ENCODE measurements at regions not wholly inside any gene's neighbourhood (a gene's known extent, or its start where the extent isn't known, plus 50 kb on each side); places are given as distances from the start of the nearest gene placed in this dataset.

DNA sequence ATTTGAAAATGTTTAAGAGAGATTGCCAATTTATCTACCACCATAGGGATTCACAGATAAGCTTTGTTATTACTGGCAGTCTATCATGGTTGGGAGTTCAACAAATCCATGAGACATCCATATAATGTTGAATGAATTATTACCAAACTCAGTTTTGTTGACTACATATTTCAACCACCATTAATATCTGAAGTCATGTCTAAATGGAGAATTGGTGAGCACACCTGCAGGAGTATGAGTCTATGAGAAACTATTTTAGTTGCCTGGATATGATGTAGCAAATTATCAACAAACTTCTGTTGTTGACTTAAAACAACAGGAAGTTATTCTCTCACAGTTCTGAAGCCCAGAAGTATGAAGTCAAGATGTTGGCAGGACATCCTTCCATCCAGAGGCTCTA is 126.8 kb upstream of the FBXL7 start:
- TF ChIP-seq, protein P1, sequence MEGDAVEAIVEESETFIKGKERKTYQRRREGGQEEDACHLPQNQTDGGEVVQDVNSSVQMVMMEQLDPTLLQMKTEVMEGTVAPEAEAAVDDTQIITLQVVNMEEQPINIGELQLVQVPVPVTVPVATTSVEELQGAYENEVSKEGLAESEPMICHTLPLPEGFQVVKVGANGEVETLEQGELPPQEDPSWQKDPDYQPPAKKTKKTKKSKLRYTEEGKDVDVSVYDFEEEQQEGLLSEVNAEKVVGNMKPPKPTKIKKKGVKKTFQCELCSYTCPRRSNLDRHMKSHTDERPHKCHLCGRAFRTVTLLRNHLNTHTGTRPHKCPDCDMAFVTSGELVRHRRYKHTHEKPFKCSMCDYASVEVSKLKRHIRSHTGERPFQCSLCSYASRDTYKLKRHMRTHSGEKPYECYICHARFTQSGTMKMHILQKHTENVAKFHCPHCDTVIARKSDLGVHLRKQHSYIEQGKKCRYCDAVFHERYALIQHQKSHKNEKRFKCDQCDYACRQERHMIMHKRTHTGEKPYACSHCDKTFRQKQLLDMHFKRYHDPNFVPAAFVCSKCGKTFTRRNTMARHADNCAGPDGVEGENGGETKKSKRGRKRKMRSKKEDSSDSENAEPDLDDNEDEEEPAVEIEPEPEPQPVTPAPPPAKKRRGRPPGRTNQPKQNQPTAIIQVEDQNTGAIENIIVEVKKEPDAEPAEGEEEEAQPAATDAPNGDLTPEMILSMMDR (IDR thresholded peaks at IDR 0.05), result no peak
- Histone ChIP-seq H3K27me3 (no peaks in the 10 kb centered on the region), H3K27ac (no peak overlapping the region), H3K4me1 (no peaks in the 10 kb centered on the region), H3K36me3 (no peaks in the 10 kb centered on the region), H3K9me3 (no peaks in the 10 kb centered on the region), H3K4me3 (no peak overlapping the region)
- no peak for DNase-seq
- ATAC-seq (ENCODE audit: low FRiP score in 2 of 2), result no peak

DNA sequence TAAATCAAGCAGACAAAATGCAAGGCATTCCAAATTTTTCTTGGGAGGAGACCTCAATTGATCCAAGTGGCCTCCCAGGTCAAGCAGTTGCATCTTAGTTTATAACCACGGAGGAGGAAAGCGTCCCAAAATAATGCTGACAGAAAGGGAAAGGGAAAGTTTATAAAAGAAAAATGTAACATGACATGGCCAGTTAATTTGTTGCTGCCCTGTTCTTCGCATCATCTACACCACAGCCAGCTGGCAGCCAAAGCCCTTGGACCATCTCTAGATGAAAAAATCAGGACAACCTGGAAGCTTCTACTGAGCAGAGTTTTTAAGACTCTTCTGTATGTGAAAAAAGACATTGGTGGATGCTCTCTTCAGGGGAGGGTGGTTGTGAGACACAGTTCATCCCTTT is 128.8 kb upstream of the FBXL7 start:
- DNase-seq (no peak), ATAC-seq (ENCODE audit: low FRiP score in 2 of 2) (peak in 1 of 2 donors; percentile 25)
- Histone ChIP-seq H3K27ac (no peak overlapping the region), H3K4me3 (no peak overlapping the region), H3K27me3 (no peaks in the 10 kb centered on the region), H3K36me3 (no peaks in the 10 kb centered on the region), H3K9me3 (no peaks in the 10 kb centered on the region), H3K4me1 (peaks cover 0 to 11% (median 7%) of the 10 kb centered on the region in 4 donors)
- TF ChIP-seq, protein P1 (IDR thresholded peaks at IDR 0.05), result no peak
- WGBS, 2 donors, result 75 to 77% methylated on average over 3 of the region's 3 CpGs

DNA sequence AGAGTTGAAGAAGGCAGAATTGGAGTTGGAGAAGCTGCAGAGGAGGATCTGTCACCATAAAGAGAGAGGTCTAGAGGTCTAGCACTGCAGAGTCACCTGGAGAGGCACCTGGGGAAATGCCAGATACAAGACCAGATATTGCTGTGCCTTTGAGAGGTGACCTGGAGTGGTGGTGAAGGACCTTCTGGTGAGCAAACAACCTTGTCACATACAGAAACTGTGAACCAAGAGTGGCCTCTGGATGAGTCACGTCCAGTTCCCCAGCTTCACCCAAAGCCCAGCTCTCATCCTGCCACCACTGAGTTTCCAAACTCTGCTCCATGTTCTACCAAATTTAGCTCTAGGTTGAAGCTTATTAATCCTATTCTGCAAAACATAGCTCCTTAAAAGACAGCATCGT is 131.1 kb upstream of the FBXL7 start:
- DNase-seq (no peak), ATAC-seq (ENCODE audit: low FRiP score in 2 of 2) (no peak)
- peaks cover 0 to 13% (median 7%) of the 10 kb centered on the region in 4 donors for H3K4me1 ChIP-seq
- H3K36me3 ChIP-seq, result no peaks in the 10 kb centered on the region
- no peaks in the 10 kb centered on the region for H3K27me3 ChIP-seq
- no peak overlapping the region for H3K4me3 ChIP-seq
- TF ChIP-seq, protein P1 (IDR thresholded peaks at IDR 0.05), result no peak
- TF ChIP-seq EP300 (IDR thresholded peaks at IDR 0.05), result no peak
- TF ChIP-seq POLR2AphosphoS5 (IDR thresholded peaks at IDR 0.05), result no peak
- TF ChIP-seq POLR2A (IDR thresholded peaks at IDR 0.05), result no peak
- no peaks in the 10 kb centered on the region for H3K9me3 ChIP-seq
- WGBS, 2 donors, result 86 to 88% methylated on average over 2 of the region's 2 CpGs
- H3K27ac ChIP-seq, result no peak overlapping the region

DNA sequence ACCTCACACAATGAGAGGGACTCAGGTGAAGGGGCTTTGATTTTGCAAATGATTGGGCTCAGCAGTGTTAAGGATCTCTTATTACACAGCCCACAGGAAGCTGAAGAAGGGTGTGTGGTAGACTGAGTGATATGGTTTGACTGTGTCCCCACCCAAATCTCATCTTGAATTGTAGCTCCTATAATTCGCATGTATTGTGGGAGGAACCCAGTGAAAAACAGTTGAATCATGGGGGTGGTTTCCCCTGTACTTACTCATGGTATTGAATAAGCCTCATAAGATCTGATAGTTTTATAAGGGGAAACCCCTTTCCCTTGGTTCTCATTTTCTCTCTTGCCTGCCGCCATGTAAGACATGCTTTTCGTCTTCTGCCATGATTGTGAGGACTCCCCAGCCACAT is 132.5 kb upstream of the FBXL7 start:
- WGBS, 2 donors, result 88 to 94% methylated on average over 3 of the region's 3 CpGs
- peaks cover 0 to 13% (median 7%) of the 10 kb centered on the region in 4 donors for H3K4me1 ChIP-seq
- no peaks in the 10 kb centered on the region for H3K27me3 ChIP-seq
- H3K9me3 ChIP-seq, result no peaks in the 10 kb centered on the region
- TF ChIP-seq POLR2AphosphoS5 (IDR thresholded peaks at IDR 0.05) (no peak), EP300 (IDR thresholded peaks at IDR 0.05) (no peak), POLR2A (IDR thresholded peaks at IDR 0.05) (no peak)
- TF ChIP-seq, protein P1 (IDR thresholded peaks at IDR 0.05), result no peak
- no peaks in the 10 kb centered on the region for H3K36me3 ChIP-seq
- no peak overlapping the region for H3K4me3 ChIP-seq
- ATAC-seq (ENCODE audit: low FRiP score in 2 of 2) (peak in 1 of 2 donors; percentile 19), DNase-seq (no peak)
- peak overlapping the region in 1 of 4 donors; percentile 49 for H3K27ac ChIP-seq

DNA sequence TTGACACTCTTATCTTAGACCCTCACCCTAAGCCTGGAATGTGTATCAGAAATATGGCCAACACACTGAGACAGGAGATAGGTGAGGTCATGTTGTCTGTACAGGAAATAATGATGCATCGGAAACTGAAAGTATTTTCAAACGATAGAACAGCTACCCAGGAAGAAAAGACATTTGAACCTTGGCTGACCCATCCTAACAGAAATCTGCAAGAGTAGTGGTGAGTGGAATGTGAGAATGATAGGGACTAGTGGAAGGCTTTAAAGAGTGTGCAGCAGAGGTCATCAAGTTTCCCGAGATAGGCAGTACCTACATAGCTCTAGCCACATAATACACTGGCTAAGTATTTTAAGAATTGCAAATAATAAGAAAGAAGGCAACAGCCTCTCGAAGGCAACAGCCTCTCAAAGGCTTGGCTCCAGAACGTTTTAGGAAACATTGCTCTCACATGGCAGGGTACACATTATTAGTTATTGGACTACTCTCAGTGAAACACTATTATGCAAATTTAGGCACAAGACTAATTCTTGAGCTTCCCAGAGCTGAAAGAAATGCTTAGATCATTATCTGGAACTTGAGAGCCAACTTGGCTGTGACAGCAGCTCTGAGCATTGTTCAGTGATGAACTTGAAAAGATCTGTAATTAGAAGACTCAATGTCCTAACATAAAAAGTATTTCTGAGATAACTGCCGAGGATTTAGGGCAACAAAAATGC is 133.1 kb upstream of the FBXL7 start:
- DNase-seq (no peak), ATAC-seq (ENCODE audit: low FRiP score in 2 of 2) (peak in 1 of 2 donors; percentile 51)
- Histone ChIP-seq H3K27me3 (no peaks in the 10 kb centered on the region), H3K36me3 (no peaks in the 10 kb centered on the region), H3K4me1 (peaks cover 0 to 13% (median 7%) of the 10 kb centered on the region in 4 donors), H3K9me3 (no peaks in the 10 kb centered on the region), H3K27ac (peak overlapping the region in 1 of 4 donors; percentile 49), H3K4me3 (no peak overlapping the region)
- 17 to 31% methylated on average over 6 of the region's 6 CpGs for whole genome bisulfite sequencing, 2 donors
- TF ChIP-seq POLR2A (IDR thresholded peaks at IDR 0.05), result no peak
- TF ChIP-seq, protein P1 (IDR thresholded peaks at IDR 0.05), result no peak
- no peak for TF ChIP-seq POLR2AphosphoS5 (IDR thresholded peaks at IDR 0.05)
- no peak for TF ChIP-seq EP300 (IDR thresholded peaks at IDR 0.05)

Measured in upper lobe of left lung (tissue), 6 donors.